Globus pallidus (tissue), 1 donor: ENCODE measurements at regions not wholly inside any gene's neighbourhood (a gene's known extent, or its start where the extent isn't known, plus 50 kb on each side); places are given as distances from the start of the nearest gene placed in this dataset.
"Not testable (repeated sequence)": the region's sequence is repeated elsewhere in the genome, so short reads cannot be mapped to it uniquely, and the experiment has no call there.

ENCODE experiments used
- DNase-seq: peaks from one replicate; pipeline ENCODE4 v3.0.0-alpha.2; 2015; ENCODE audit warnings: low spot score

GRCh38 chr9:22650946-22651345 is 204.3 kb downstream of the DMRTA1 start:
- no peak for DNase-seq

DNA sequence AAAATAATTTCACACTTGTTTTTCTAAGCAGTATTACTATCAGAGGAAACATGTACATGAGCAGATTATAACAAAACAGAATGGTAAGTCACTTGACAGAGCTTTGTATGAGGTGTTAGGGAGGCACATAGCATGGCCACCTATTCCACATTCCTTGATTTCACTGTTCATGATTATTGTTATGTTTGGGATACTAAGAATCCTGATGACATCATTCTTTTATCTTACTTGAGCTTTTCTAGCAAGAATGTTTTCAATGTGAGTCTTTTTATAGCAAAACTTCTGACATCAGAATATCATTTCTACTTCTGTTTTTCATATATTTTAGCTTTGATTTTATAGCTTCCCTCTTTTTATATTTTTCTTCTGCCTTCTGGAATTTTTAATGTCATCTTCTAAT is 208.2 kb downstream of the DMRTA1 start:
- no peak for DNase-seq

- DNase-seq = no peak
These were observed 211.1 kb downstream of the DMRTA1 start for GRCh38 chr9:22657713-22658112.

GRCh38 chr9:22658484-22658883 is 211.9 kb downstream of the DMRTA1 start:
- DNase-seq = not testable (repeated sequence)

- no peak for DNase-seq
These were observed 235.9 kb downstream of the DMRTA1 start for GRCh38 chr9:22682536-22682935.

DNA sequence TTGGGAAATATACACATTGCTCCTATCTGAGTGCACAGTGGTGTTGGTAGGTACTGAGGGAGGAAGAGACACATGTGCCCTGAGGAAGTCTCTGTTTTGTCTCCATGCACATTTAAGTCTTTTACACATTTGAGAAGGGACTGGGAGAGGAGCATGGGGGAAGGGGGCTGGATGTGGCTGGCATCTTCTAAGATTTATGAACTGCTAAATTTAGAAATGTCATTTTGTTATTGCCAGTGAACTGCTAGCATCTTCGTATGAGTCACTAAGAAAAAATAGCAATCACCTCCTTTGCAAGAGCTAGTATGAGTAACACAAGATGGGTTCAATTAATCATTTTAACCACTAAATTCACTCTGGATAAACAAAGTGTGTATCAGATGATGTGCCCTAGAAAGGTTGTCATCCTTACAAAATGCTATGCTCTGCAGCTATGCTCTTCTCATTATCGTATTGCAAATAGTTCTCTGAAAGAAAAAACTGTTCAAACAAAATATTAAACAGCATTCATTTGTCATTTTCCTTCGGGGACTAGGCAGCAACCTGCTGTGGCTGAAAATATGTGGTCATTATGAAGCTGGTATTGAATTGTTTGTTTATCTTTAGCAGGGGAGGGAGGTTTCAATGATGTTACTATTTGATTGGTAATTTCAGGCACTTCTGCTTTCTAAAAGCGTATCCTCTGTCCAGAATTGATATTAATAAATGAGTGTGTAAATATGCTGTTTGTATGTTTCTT is 236.5 kb downstream of the DMRTA1 start:
- DNase-seq = no peak

- no peak for DNase-seq
These were observed 237.1 kb downstream of the DMRTA1 start for GRCh38 chr9:22683700-22684075.

- DNase-seq = no peak
These were observed 246.5 kb downstream of the DMRTA1 start for GRCh38 chr9:22693156-22693555.

DNA sequence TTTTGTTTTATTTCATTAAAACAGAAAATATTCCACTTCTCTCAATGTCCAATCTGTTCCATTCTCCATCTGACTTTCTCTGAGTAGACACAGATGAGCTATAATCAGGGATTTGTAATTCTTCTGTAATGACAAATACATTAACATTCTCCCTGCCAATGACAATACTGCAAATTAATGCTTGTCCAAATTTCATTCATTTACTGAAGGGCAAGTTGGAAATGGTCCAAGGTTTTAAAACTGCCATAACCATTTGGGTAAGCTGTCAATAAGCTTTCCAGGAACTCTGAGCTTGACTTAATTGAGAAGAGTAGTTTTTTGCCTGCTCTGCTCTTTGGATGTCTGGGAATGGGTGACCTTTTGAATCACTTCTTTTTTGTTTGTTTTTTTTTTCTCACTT is 253.5 kb downstream of the DMRTA1 start:
- DNase-seq = no peak

DNA sequence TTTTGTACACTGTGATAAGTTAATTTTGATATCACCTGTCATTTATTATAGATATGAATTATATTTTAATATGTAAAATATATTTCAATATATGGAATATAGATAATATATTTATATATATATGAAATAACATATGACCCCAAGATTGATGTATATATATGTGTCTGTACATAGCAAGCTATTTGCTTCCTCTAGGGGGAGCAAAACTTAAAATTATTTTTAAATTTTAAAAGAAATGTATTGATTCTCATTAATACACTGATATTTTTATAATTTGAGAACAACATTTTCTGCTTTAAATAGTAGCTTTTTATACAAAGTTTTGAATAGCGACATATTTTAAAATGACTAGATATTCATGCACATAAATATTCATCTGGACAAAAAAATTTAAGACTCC is 272.0 kb downstream of the DMRTA1 start:
- DNase-seq = no peak

DNA sequence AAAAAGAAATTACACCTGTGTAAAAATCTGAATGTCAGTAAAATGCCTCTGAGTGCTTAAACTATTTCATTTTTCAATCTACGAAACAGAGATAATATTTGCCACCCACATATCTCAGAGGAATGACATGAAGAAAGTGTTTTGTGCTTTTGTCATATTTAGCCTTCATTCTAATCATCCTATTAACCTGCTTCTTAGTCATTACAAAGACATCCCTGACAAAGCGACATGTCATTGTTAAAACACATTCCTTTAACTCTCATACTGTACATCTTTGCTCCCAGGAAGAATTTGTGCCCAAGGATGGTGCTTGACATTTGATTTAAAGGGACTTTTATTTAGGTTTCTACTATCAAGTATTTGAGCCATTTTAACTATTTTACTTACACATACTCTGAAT is 275.9 kb downstream of the DMRTA1 start:
- DNase-seq = no peak

- DNase-seq = no peak
These were observed 285.2 kb downstream of the DMRTA1 start for GRCh38 chr9:22731786-22732185.

- no peak for DNase-seq
These were observed 293.1 kb downstream of the DMRTA1 start for GRCh38 chr9:22739712-22740111.

GRCh38 chr9:22740781-22741180 is 294.2 kb downstream of the DMRTA1 start:
- DNase-seq = no peak

DNA sequence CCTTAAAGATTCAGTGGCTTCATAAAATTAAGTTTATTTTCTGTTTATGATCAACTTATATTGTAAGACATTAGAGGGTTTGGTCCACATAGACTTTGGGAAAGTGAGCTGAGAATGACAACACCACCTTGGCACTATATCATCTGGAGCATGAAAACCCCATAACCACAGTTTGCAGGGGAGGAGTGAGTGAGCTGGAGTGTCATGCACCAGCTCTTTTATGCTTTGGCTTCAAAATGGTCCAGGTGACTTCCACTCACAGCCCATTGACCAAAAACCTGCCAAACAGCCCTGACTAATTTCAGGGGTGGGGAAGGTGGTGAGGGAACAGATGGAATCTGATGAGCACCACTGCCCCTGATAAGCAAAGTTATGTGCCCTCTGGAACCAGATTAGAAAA is 295.8 kb downstream of the DMRTA1 start:
- DNase-seq = no peak

DNA sequence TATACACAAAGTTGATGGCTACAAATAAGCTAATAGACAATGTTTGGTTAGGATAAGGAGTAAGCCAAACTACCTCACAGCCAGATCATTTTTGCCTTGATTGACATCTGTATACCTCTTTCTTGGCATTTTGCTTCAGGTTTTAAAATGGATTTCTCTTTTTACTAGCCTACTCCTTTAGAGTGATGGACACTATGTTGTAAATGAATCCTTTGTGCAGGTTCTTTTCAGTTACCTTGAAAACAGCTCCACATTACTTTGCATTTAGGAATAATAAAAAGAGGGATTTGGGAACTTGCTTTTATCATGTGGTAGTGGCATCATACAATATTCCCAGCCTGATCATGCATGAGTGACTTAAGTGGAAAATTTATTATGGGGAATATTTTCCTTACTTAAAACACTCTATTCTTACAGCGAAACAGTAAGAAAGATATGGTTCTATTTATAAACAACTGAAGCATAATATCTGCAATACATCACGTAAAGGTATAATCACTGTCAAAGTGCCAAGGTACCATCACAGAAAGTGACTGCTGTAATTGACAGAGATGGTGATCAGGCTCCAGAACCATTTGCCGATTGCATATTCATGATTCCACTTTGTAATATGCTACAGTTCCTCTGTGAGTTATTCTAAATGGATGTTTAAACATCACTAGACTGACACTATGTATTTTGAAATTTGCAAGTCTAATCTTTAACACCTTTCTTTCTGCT is 327.0 kb downstream of the DMRTA1 start:
- no peak for DNase-seq

GRCh38 chr9:22790329-22790728 is 343.7 kb downstream of the DMRTA1 start:
- DNase-seq = no peak

GRCh38 chr9:22808876-22809275 is 362.3 kb downstream of the DMRTA1 start:
- DNase-seq = no peak

- no peak for DNase-seq
These were observed 362.7 kb downstream of the DMRTA1 start for GRCh38 chr9:22809371-22809770.

DNA sequence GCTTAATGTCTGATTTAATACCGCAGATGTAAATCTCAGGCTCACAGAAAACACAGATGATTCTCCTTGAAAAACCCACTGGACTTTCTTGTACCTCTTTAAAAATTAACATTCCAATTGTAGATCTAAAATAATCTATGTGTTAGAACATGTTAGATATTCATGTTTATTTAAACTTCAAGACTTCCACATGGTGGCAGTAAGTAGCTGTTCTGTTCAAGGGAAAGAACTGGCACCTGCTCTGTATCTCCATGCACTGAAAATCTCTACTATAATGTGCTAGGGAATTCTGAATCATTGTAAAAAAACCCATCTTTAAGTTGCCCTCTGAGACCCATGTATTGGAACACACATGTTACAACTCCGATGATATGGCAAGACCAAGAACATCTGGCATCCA is 366.9 kb downstream of the DMRTA1 start:
- DNase-seq = peak; percentile 2

GRCh38 chr9:22815246-22815645 is 368.6 kb downstream of the DMRTA1 start:
- DNase-seq = no peak

- no peak for DNase-seq
These were observed 370.6 kb downstream of the DMRTA1 start for GRCh38 chr9:22817181-22817580.

DNA sequence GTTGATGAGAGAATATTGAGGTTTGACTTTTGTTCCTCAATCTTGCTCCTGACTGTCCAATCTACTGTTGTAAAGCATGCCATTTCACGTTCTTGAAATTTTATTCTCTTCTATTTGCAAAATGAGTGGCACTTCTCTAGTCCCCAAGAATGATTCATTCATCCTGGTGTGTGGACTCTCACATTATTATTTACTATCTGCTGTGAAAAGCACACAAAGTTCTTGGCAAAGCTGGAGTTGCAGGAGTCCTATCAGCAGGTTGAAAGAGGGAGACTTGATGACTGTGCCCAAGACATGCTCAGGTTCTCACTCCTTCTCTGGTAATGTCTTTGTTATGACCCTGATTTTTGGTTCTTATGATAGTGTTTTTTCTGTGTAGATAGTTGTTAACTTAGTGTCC is 382.6 kb downstream of the DMRTA1 start:
- no peak for DNase-seq

GRCh38 chr9:22838266-22838665 is 391.6 kb downstream of the DMRTA1 start:
- DNase-seq = no peak
